OCI-M1 (cell line): ENCODE measurements at regions not wholly inside any gene's neighbourhood (a gene's known extent, or its start where the extent isn't known, plus 50 kb on each side); places are given as distances from the start of the nearest gene placed in this dataset.
"Not testable (repeated sequence)": the region's sequence is repeated elsewhere in the genome, so short reads cannot be mapped to it uniquely, and the experiment has no call there.

Experiments used
- DNase-seq: peaks from one replicate; lab custom pipeline; 2025; lab: John Stamatoyannopoulos, UW

DNA sequence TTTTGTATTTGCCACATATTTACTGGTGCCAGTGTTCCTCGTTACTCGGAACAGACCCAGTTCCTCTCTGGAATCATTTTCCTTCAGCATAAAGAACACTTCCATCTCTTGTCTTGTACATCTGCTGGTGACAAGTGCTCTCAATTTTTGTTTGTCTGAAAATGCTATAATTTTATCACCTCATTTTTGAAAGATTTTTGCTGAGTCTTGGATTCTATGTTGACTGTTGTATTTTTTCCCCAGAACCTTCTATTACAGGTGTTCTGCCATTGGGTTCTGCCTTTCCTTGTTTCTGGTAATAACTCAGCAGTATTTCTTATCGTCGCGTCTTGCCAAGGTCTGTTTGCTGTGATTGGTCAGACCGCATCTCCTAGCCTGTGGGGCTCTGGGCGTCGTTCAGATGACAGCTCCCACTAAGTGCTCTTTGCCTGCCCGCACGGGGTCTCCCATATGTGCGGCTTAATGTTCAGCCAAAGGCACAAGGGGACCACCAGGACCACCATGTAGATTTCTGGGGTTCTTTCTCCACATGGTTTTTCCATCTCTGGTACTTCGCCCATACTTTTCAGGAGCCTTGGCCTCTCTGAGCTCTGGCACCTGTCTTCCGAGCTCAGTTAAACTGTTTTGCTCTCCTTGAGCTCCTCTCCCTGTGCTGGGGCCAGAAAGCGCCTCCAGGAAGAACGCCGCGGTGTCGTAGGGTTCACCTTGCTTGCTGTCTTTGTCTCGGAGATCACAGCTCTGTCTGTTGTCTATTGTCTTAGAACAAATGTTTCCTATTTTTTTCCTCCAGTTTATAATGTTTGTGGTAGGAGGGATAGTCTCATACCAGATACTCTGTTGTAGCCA is 80.0 kb downstream of the METRNL start:
- no peak for DNase-seq

DNA sequence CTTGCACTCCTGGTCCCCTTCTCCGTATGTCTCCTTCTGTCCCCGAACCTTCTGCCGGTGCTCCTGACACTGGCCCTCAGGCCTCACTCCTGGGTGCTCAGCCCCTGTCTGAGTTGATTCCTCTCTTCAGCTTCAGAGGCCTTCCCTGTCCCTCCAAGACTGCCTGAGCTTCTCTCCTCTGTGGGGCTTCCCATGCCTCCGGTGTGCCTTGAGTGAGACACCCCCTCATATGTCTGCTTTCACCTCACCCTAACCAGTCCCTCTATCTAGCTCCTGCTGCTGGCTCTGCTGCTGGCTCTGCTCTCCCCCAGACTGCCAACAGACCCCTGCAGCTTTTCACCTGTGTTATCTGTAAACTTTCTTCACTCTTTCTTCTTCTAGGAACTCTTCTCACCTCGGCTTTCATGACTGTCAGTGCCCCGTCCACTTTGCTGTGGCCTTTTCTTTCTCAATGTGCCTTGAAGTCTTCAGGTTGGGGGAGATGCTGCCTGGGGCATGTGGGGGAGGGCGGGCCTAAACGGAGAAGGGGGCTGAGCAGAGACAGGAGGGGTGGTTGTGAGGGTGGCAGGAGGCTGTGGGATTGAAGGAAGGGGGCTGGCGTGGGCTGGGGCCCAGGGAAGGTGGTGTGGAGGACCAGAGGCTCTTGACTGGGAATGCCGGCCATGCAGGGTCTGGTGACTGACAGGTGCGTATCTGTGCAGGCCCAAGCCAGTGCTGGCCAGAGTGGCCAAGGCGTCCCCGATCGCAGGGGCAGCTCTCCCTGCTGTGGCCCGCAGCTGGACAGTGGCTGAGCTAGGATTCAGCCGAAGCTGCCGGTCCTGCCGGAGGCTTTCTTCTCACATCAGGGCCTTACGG is 81.3 kb downstream of the METRNL start:
- no peak for DNase-seq

GRCh38 chr17:83161298-83162034 is 82.1 kb downstream of the METRNL start:
- DNase-seq, result no peak

- no peak for DNase-seq
Measured at GRCh38 chr17:83162035-83162745, 82.8 kb downstream of the METRNL start.

DNA sequence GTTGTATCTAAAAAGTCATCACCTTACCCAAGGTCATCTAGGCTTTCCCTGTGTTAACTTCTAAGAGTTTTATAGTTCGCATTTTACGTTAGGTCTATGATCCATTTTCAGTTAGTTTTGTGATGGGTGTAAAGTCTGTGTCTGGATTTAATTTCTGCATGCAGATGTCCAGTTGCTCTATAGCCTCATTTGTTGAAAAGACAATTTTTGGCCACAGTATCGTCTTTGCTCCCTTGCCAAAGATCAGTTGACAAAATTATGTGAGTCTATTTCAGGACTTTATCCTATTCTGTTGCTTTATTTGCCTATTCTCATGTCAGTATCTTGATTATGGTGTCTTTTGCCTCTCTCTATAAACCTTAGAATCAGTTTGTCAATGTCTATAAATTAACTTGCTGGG is 85.1 kb downstream of the METRNL start:
- DNase-seq, result no peak

GRCh38 chr17:83170571-83171260 is 91.3 kb downstream of the METRNL start:
- DNase-seq, result no peak

- DNase-seq, result no peak
Measured at GRCh38 chr17:83171661-83172060, 92.3 kb downstream of the METRNL start.

- DNase-seq, result not testable (repeated sequence)
Measured at GRCh38 chr17:83172099-83172498, 92.7 kb downstream of the METRNL start.

GRCh38 chr17:83172646-83173045 is 93.2 kb downstream of the METRNL start:
- not testable (repeated sequence) for DNase-seq

- not testable (repeated sequence) for DNase-seq
Measured at GRCh38 chr17:83173180-83173913, 93.9 kb downstream of the METRNL start.

DNA sequence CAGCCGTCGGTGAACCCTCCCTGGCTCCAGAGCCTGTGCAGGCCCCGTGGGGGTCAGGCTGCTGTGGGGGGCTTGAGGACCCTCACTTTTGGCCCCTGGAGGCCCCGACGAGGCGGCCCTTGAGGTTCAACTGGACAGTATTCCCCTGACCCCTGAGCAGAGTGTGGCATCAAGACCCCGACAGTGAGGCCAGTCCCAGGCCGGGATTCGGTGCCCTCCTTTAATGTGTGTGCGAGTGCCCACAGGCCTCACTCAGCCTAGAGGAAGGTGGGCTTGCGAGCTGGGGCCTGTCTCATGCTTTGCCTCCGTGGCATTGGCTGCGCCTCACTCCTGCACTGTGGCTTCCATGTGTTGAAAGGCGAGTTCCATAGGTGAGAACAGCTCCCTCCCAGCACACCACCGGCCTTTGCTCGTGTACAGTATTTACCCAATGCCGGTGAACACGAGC is 94.5 kb downstream of the METRNL start:
- DNase-seq, result no peak

GRCh38 chr17:83174362-83175118 is 95.1 kb downstream of the METRNL start:
- no peak for DNase-seq

- DNase-seq, result no peak
Measured at GRCh38 chr17:83175119-83175821, 95.9 kb downstream of the METRNL start.

DNA sequence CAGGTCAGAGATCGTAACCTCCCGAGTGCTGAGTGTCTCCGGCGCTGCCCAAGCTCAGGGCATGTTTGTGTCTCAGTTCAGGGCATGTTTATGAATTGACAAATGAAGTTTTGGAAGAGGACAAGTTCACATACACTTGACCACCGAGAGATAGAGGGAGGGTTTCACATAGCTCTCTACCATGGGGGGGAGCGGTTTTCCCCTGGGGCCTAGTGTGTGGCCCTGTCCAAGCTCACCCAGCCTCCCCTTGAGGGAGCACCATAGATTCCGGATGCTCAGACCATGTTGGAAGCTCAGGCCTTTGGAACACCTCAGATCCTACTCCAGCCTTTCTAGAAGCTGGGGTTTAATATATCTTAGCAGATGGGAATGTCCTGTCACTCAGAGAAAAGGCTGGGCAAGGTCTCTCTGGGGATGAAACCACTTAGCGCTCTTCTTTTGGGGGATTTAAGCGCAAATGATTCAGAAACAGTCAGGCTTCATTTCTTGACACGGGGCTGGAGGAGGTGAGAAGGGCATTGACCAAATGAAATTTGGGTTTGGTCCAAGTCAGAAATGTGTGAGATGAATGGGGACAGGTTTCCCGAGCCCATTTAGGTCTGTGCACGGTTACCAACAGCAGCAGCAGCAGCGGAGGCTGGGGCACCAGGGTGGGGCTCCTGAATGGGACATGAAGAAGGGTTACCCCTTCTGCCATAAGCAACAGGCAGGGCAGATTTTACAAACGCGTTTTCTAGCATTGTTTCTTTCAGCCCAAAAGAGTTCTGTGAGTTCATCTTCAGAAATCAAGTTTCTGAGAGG is 96.6 kb downstream of the METRNL start:
- DNase-seq, result no peak

- no peak for DNase-seq
Measured at GRCh38 chr17:83176623-83177583, 97.5 kb downstream of the METRNL start.

DNA sequence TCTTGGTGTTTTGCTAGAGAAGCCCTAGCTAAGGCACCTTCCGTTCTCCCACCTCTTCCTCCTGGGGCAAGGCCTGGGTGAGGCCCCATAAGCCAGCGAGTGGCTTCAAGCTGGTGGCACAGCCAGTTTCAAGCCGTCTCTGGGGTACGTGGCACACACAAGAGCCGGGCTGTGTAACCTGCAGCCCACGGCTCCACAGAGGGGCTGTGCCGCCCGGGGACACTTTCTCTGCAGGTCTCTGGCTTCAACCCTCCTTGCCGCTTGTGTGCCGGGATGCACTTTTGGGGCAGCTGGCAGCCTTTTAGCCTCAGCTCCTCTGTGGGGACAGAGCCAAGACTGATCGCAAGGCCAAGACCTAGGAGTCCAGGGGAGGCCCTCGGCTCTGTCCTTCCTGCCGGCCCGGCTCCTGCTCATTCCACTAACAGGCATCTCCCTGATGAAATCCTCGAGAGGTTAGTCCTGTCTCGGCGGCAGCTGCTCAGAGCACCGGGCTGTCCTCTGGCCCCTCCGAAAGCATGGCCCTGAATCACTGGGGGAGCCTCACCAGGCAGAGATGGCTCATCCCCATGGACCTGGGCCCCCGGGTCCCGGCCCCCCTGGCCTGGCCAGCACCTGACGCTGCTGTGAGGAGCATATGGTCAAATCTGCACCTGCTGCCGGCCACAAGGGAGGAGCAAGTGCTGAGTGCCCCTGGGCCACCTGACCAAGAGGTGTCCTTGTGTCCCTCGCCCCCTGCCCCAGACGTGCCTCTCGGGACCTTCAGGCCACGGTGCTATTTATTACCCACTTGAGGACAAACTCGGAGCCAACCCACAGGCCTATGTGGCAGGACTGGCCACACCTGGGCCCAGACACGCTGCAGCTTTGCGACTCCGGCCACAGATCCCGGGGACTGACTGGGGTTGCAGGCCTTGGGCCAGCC is 98.5 kb downstream of the METRNL start:
- no peak for DNase-seq
